ENCODE measurements at regions not wholly inside any gene's neighbourhood (a gene's known extent, or its start where the extent isn't known, plus 50 kb on each side); places are given as distances from the start of the nearest gene placed in this dataset.

- no peak for TF ChIP-seq CTCF (IDR thresholded peaks at IDR 0.05)
- Histone ChIP-seq H3K27me3 (no peaks in the 10 kb centered on the region), H3K4me3 (no peak overlapping the region), H3K9me3 (no peaks in the 10 kb centered on the region), H3K27ac (no peak overlapping the region), H3K36me3 (no peaks in the 10 kb centered on the region), H3K4me1 (no peaks in the 10 kb centered on the region)
- DNase-seq (no peak), ATAC-seq (no peak)
- intact Hi-C loops (cut with DNase I): no loop called here
Measured at GRCh38 chr1:69272684-69273083, 295.0 kb upstream of the LRRC7 start.

GRCh38 chr1:69278923-69279322, 288.8 kb upstream of the LRRC7 start:
- TF ChIP-seq CTCF (IDR thresholded peaks at IDR 0.05): no peak
- ATAC-seq (no peak), DNase-seq (no peak)
- Histone ChIP-seq H3K4me3 (no peak overlapping the region), H3K9me3 (no peaks in the 10 kb centered on the region), H3K27me3 (no peaks in the 10 kb centered on the region), H3K27ac (no peak overlapping the region), H3K4me1 (no peaks in the 10 kb centered on the region), H3K36me3 (no peaks in the 10 kb centered on the region)
- intact Hi-C loops (cut with DNase I): no loop called here

GRCh38 chr1:69283516-69283915, 284.2 kb upstream of the LRRC7 start:
- no peak for TF ChIP-seq CTCF (IDR thresholded peaks at IDR 0.05)
- Histone ChIP-seq H3K4me1 (no peaks in the 10 kb centered on the region), H3K4me3 (no peak overlapping the region), H3K36me3 (no peaks in the 10 kb centered on the region), H3K9me3 (no peaks in the 10 kb centered on the region), H3K27ac (no peak overlapping the region), H3K27me3 (no peaks in the 10 kb centered on the region)
- ATAC-seq (no peak), DNase-seq (peak in 1 of 4 donors; percentile 5)
- intact Hi-C loops (cut with DNase I): no loop called here

- Histone ChIP-seq H3K27ac (no peak overlapping the region), H3K36me3 (no peaks in the 10 kb centered on the region), H3K4me1 (no peaks in the 10 kb centered on the region), H3K27me3 (no peaks in the 10 kb centered on the region), H3K9me3 (no peaks in the 10 kb centered on the region), H3K4me3 (no peak overlapping the region)
- intact Hi-C loops (cut with DNase I): no loop called here
- ATAC-seq: no peak
- no peak for TF ChIP-seq CTCF (IDR thresholded peaks at IDR 0.05)
- DNase-seq: no peak
Measured at GRCh38 chr1:69284508-69284907, 283.2 kb upstream of the LRRC7 start.

GRCh38 chr1:69288416-69288815, 279.3 kb upstream of the LRRC7 start:
- Histone ChIP-seq H3K36me3 (no peaks in the 10 kb centered on the region), H3K4me3 (no peak overlapping the region), H3K27ac (no peak overlapping the region), H3K4me1 (no peaks in the 10 kb centered on the region), H3K27me3 (no peaks in the 10 kb centered on the region), H3K9me3 (no peaks in the 10 kb centered on the region)
- no peak for ATAC-seq
- intact Hi-C loops (cut with DNase I): no loop called here
- no peak for DNase-seq
- TF ChIP-seq CTCF (IDR thresholded peaks at IDR 0.05): no peak

Data from left lung (tissue), 4 donors.